ENCODE measurements at regions not wholly inside any gene's neighbourhood (a gene's known extent, or its start where the extent isn't known, plus 50 kb on each side); places are given as distances from the start of the nearest gene placed in this dataset. TPM values are rescaled to one million over a fixed set of nuclear protein-coding genes. Genes with fewer than 3 reads are reported as not detected.
A peak's percentile ranks its signal among the peaks of the same experiment; 100 is the strongest.
"Not testable (repeated sequence)": the region's sequence is repeated elsewhere in the genome, so short reads cannot be mapped to it uniquely, and the experiment has no call there.

GRCh38 chr12:34406228-34406995 is 384.1 kb downstream of the ALG10 start:
- peak; percentile 8 for DNase-seq (ENCODE audit: low spot score)
- TF ChIP-seq CTCF (IDR thresholded peaks at IDR 0.05): no peak
- ATAC-seq (ENCODE audit: low FRiP score): no peak

GRCh38 chr12:34406996-34407300 is 384.7 kb downstream of the ALG10 start:
- ATAC-seq (ENCODE audit: low FRiP score) (no peak), DNase-seq (ENCODE audit: low spot score) (no peak)
- TF ChIP-seq CTCF (IDR thresholded peaks at IDR 0.05): no peak

- ATAC-seq (ENCODE audit: low FRiP score) (no peak), DNase-seq (ENCODE audit: low spot score) (no peak)
Observed at GRCh38 chr12:34407813-34408212, 385.5 kb downstream of the ALG10 start.

GRCh38 chr12:34431509-34431908 is 409.2 kb downstream of the ALG10 start:
- not testable (repeated sequence) for DNase-seq (ENCODE audit: low spot score); ATAC-seq (ENCODE audit: low FRiP score)

More at GRCh38 chr12:34407813-34408212, 385.5 kb downstream of the ALG10 start:
- TF ChIP-seq CTCF (IDR thresholded peaks at IDR 0.05): no peak

Small RNAs in the stretch of these regions (small RNA-seq; reads per million reads assigned to genes)
- not detected for gene RNA5SP357
